Panc1 (cell line): ENCODE measurements at regions not wholly inside any gene's neighbourhood (a gene's known extent, or its start where the extent isn't known, plus 50 kb on each side); places are given as distances from the start of the nearest gene placed in this dataset.

ENCODE experiments used
- CTCF ChIP-seq: fragments of 450-650 bp; IDR thresholded peaks from 2 replicates; pipeline ENCODE4 v1.5.1; 2017; ENCODE audit warnings: mild to moderate bottlenecking
- SIN3A ChIP-seq: IDR thresholded peaks from 2 replicates; pipeline ENCODE4 v1.6.1; 2012; ENCODE audit warnings: low read depth, mild to moderate bottlenecking, low read length, moderate library complexity, borderline replicate concordance; ENCODE audit not compliant: insufficient read depth

DNA sequence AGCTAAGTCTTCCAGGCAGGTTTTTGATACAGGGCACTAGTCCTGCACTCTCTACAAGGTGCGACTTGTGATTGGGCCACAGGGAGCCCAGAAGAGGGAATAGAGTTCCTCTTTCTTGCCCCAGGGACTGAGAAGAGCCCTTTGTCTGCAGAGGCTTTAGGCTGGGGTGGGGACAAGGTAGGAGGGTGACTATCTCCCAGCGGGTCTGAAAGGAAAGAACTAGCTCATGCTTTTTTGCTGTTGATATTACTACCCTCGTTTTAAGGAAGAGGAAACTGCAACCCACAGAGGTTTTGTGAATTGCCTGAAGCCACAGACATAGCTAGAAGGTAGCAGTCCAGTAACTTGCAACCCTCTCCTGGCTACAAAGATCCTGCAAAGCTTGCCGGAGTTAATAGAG is 615.2 kb downstream of the MATN1 start:
- TF ChIP-seq CTCF (no peak), SIN3A (no peak)
